ENCODE measurements at regions not wholly inside any gene's neighbourhood (a gene's known extent, or its start where the extent isn't known, plus 50 kb on each side); places are given as distances from the start of the nearest gene placed in this dataset.

DNA sequence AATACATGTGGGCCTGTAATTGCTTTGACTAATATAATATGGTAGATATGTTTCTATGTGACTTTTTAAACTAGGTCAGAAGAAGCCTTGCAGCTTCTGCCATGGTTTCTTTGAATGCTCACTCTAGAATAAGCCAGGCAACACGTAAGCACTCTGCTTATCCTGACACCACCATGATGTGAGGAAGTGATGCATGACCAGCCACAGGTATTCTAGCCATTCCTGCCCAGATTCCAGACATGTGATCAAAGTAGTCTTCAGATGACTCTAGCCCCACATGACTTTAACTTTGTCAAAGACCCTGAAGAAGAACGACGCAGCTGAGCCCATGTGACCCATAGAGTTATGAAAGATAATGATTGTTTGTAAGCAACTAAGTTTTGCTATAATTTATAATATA is 276.1 kb upstream of the NCAM1 start:
- no CpG with 5 or more reads among the region's 3 CpGs for WGBS, 2 donors (ENCODE audit: extremely low coverage in 2 of 2, insufficient read length in 2 of 2, insufficient replicate concordance in 1 of 2)

DNA sequence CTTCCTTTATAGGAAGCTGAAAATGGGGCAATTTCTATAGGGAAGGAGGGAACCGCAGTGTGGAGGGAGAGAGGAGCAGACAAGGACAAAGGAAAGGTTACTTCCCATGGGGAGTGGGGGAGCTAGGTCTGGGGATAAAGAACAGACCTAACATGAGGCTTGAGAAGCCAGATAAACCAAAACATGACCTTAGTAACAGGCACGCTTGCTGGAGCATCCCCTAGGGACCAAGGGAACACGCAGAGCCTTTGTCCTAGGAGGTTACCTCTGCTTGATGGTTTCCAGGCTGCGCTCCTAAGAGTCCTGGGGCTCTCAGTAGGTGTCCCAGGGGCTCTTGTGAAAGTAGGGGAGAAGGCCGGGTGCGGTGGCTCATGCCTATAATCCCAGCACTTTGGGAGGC is 271.4 kb upstream of the NCAM1 start:
- Histone ChIP-seq H2BK15ac (ENCODE audit: low read length) (no peak overlapping the region), H2BK12ac (ENCODE audit: low read length) (no peak overlapping the region), H4K91ac (ENCODE audit: low read depth, low read length, poor library complexity) (no peak overlapping the region), H3K79me1 (ENCODE audit: low read depth, low read length) (no peaks in the 10 kb centered on the region), H2BK5ac (ENCODE audit: low read length) (no peak overlapping the region), H3K27ac (replicated peaks; ENCODE audit: low read length) (no peak overlapping the region), H4K8ac (ENCODE audit: low read depth, low read length) (no peak overlapping the region), H3K27me3 (ENCODE audit: control insufficient read depth in 3 of 3, insufficient read depth in 3 of 3, low read depth in 1 of 3, low read length in 3 of 3) (no peaks in the 10 kb centered on the region), H3K36me3 (replicated peaks in 1 of 2; ENCODE audit: control insufficient read depth in 2 of 2, insufficient read depth in 2 of 2, low read length in 2 of 2) (no peaks in the 10 kb centered on the region), H3K4me3 (ENCODE audit: low read length in 2 of 2) (no peak overlapping the region), H3K4ac (ENCODE audit: low read length) (no peak overlapping the region), H3K4me1 (ENCODE audit: control insufficient read depth in 2 of 2, insufficient read depth in 1 of 2, low read depth in 1 of 2, low read length in 2 of 2) (peaks cover 0 to 3% of the 10 kb centered on the region in 2 donors), H2AK5ac (ENCODE audit: low read depth, low read length) (no peak overlapping the region), H3K14ac (ENCODE audit: low read length) (no peak overlapping the region), H3K18ac (ENCODE audit: low read length) (no peak overlapping the region), H2BK120ac (ENCODE audit: low read depth, low read length) (no peak overlapping the region), H3K23ac (ENCODE audit: low read depth, low read length, poor library complexity) (no peak overlapping the region), H2AFZ (ENCODE audit: low read length) (no peak overlapping the region), H3K9me3 (replicated peaks in 1 of 2; ENCODE audit: control insufficient read depth in 2 of 2, insufficient read depth in 1 of 2, low read depth in 1 of 2, low read length in 2 of 2) (no peaks in the 10 kb centered on the region), H3K4me2 (ENCODE audit: insufficient read depth, low read length, poor library complexity, severe bottlenecking) (no peak overlapping the region), H3K9ac (ENCODE audit: low read depth, low read length, poor library complexity) (no peak overlapping the region)
- no CpG with 5 or more reads among the region's 6 CpGs for WGBS, 2 donors (ENCODE audit: extremely low coverage in 2 of 2, insufficient read length in 2 of 2, insufficient replicate concordance in 1 of 2)
- no peak for DNase-seq (ENCODE audit: low spot score)

More for the DNA sequence above, 276.1 kb upstream of the NCAM1 start:
- Histone ChIP-seq H3K79me1 (ENCODE audit: low read depth, low read length) (no peaks in the 10 kb centered on the region), H4K91ac (ENCODE audit: low read depth, low read length, poor library complexity) (no peak overlapping the region), H3K27me3 (ENCODE audit: control insufficient read depth in 3 of 3, insufficient read depth in 3 of 3, low read depth in 1 of 3, low read length in 3 of 3) (no peaks in the 10 kb centered on the region), H4K8ac (ENCODE audit: low read depth, low read length) (no peak overlapping the region), H2AK5ac (ENCODE audit: low read depth, low read length) (no peak overlapping the region), H2BK120ac (ENCODE audit: low read depth, low read length) (no peak overlapping the region), H3K36me3 (replicated peaks in 1 of 2; ENCODE audit: control insufficient read depth in 2 of 2, insufficient read depth in 2 of 2, low read length in 2 of 2) (no peaks in the 10 kb centered on the region), H3K4me3 (ENCODE audit: low read length in 2 of 2) (no peak overlapping the region), H3K4me2 (ENCODE audit: insufficient read depth, low read length, poor library complexity, severe bottlenecking) (no peak overlapping the region), H3K9me3 (replicated peaks in 1 of 2; ENCODE audit: control insufficient read depth in 2 of 2, insufficient read depth in 1 of 2, low read depth in 1 of 2, low read length in 2 of 2) (no peaks in the 10 kb centered on the region), H3K4ac (ENCODE audit: low read length) (no peak overlapping the region), H2AFZ (ENCODE audit: low read length) (no peak overlapping the region), H3K27ac (replicated peaks; ENCODE audit: low read length) (no peak overlapping the region), H3K9ac (ENCODE audit: low read depth, low read length, poor library complexity) (no peak overlapping the region), H2BK12ac (ENCODE audit: low read length) (no peak overlapping the region), H3K23ac (ENCODE audit: low read depth, low read length, poor library complexity) (no peak overlapping the region), H3K4me1 (ENCODE audit: control insufficient read depth in 2 of 2, insufficient read depth in 1 of 2, low read depth in 1 of 2, low read length in 2 of 2) (peaks cover 0 to 3% of the 10 kb centered on the region in 2 donors), H2BK15ac (ENCODE audit: low read length) (no peak overlapping the region), H3K14ac (ENCODE audit: low read length) (no peak overlapping the region), H3K18ac (ENCODE audit: low read length) (no peak overlapping the region), H2BK5ac (ENCODE audit: low read length) (no peak overlapping the region)
- DNase-seq (ENCODE audit: low spot score): no peak

DNA sequence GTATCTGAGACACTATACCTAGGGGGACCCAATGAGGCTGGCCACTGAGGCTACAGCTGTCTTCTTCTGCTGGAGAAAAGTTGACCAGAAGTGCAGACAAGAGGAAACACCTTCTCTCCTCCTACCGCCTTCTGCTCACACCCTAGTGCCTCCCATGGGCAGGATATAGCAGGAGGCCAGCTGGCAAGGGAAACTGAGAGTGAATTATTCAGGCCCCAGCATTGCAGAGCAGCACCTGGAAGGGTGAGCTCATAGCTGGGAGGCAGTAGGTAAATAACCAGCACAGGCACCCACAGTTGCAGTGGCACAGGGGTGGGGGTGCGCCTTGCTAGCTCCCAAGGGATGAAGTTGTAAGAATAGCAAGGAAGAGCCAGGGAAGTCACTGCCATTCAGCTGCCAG is 267.4 kb upstream of the NCAM1 start:
- no peak overlapping the region for H4K8ac ChIP-seq (ENCODE audit: low read depth, low read length)
- no peak overlapping the region for H2BK15ac ChIP-seq (ENCODE audit: low read length)
- H3K79me1 ChIP-seq (ENCODE audit: low read depth, low read length): no peaks in the 10 kb centered on the region
- H2BK5ac ChIP-seq (ENCODE audit: low read length): peak overlapping the region; percentile 3
- H3K27ac ChIP-seq (replicated peaks; ENCODE audit: low read length): no peak overlapping the region
- WGBS, 2 donors (ENCODE audit: extremely low coverage in 2 of 2, insufficient read length in 2 of 2, insufficient replicate concordance in 1 of 2): no CpG with 5 or more reads among the region's 2 CpGs
- H3K23ac ChIP-seq (ENCODE audit: low read depth, low read length, poor library complexity): no peak overlapping the region
- no peak overlapping the region for H2AFZ ChIP-seq (ENCODE audit: low read length)
- H3K27me3 ChIP-seq (ENCODE audit: control insufficient read depth in 3 of 3, insufficient read depth in 3 of 3, low read depth in 1 of 3, low read length in 3 of 3): no peaks in the 10 kb centered on the region
- DNase-seq (ENCODE audit: low spot score): no peak
- H3K4me1 ChIP-seq (ENCODE audit: control insufficient read depth in 2 of 2, insufficient read depth in 1 of 2, low read depth in 1 of 2, low read length in 2 of 2): peaks cover 0 to 23% of the 10 kb centered on the region in 2 donors
- H3K9me3 ChIP-seq (replicated peaks in 1 of 2; ENCODE audit: control insufficient read depth in 2 of 2, insufficient read depth in 1 of 2, low read depth in 1 of 2, low read length in 2 of 2): no peaks in the 10 kb centered on the region
- no peak overlapping the region for H3K4ac ChIP-seq (ENCODE audit: low read length)
- no peak overlapping the region for H2BK12ac ChIP-seq (ENCODE audit: low read length)
- H3K14ac ChIP-seq (ENCODE audit: low read length): no peak overlapping the region
- H3K18ac ChIP-seq (ENCODE audit: low read length): no peak overlapping the region
- no peak overlapping the region for H4K91ac ChIP-seq (ENCODE audit: low read depth, low read length, poor library complexity)
- H3K9ac ChIP-seq (ENCODE audit: low read depth, low read length, poor library complexity): no peak overlapping the region
- H2AK5ac ChIP-seq (ENCODE audit: low read depth, low read length): peak overlapping the region; percentile 3
- H3K36me3 ChIP-seq (replicated peaks in 1 of 2; ENCODE audit: control insufficient read depth in 2 of 2, insufficient read depth in 2 of 2, low read length in 2 of 2): no peaks in the 10 kb centered on the region
- H3K4me2 ChIP-seq (ENCODE audit: insufficient read depth, low read length, poor library complexity, severe bottlenecking): no peak overlapping the region
- H3K4me3 ChIP-seq (ENCODE audit: low read length in 2 of 2): no peak overlapping the region
- no peak overlapping the region for H2BK120ac ChIP-seq (ENCODE audit: low read depth, low read length)

DNA sequence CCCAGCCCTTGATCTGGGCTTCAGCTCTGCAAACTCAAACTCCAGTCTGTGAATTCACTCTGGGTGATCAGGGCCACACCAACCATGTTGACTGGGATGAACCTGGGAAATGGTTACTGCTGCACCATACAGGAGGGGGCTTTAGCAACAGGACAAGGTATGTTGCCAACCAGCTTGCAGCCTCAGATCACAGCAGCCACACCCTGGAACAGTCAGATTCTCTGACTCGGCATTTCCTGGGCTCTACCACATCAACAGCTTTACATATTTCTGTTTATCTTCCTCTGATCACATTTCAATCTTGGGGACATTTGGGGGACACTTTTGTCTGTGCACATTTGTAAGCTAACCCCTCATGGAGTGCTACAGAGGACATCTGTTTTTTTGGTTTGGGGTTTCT is 267.0 kb upstream of the NCAM1 start:
- no peak overlapping the region for H3K4me2 ChIP-seq (ENCODE audit: insufficient read depth, low read length, poor library complexity, severe bottlenecking)
- peaks cover 0 to 24% of the 10 kb centered on the region in 2 donors for H3K4me1 ChIP-seq (ENCODE audit: control insufficient read depth in 2 of 2, insufficient read depth in 1 of 2, low read depth in 1 of 2, low read length in 2 of 2)
- H4K8ac ChIP-seq (ENCODE audit: low read depth, low read length): no peak overlapping the region
- H3K18ac ChIP-seq (ENCODE audit: low read length): no peak overlapping the region
- H2BK120ac ChIP-seq (ENCODE audit: low read depth, low read length): no peak overlapping the region
- H3K79me1 ChIP-seq (ENCODE audit: low read depth, low read length): no peaks in the 10 kb centered on the region
- H3K23ac ChIP-seq (ENCODE audit: low read depth, low read length, poor library complexity): no peak overlapping the region
- H3K9me3 ChIP-seq (replicated peaks in 1 of 2; ENCODE audit: control insufficient read depth in 2 of 2, insufficient read depth in 1 of 2, low read depth in 1 of 2, low read length in 2 of 2): no peaks in the 10 kb centered on the region
- no peak overlapping the region for H3K14ac ChIP-seq (ENCODE audit: low read length)
- H2AFZ ChIP-seq (ENCODE audit: low read length): no peak overlapping the region
- H3K9ac ChIP-seq (ENCODE audit: low read depth, low read length, poor library complexity): no peak overlapping the region
- no peaks in the 10 kb centered on the region for H3K36me3 ChIP-seq (replicated peaks in 1 of 2; ENCODE audit: control insufficient read depth in 2 of 2, insufficient read depth in 2 of 2, low read length in 2 of 2)
- no peak overlapping the region for H3K4me3 ChIP-seq (ENCODE audit: low read length in 2 of 2)
- H4K91ac ChIP-seq (ENCODE audit: low read depth, low read length, poor library complexity): no peak overlapping the region
- peak overlapping the region; percentile 3 for H2AK5ac ChIP-seq (ENCODE audit: low read depth, low read length)
- no peak overlapping the region for H2BK12ac ChIP-seq (ENCODE audit: low read length)
- no peak overlapping the region for H3K4ac ChIP-seq (ENCODE audit: low read length)
- no peak overlapping the region for H3K27ac ChIP-seq (replicated peaks; ENCODE audit: low read length)
- WGBS, 2 donors (ENCODE audit: extremely low coverage in 2 of 2, insufficient read length in 2 of 2, insufficient replicate concordance in 1 of 2): no CpG with 5 or more reads among the region's 1 CpG
- no peak overlapping the region for H2BK5ac ChIP-seq (ENCODE audit: low read length)
- DNase-seq (ENCODE audit: low spot score): no peak
- H3K27me3 ChIP-seq (ENCODE audit: control insufficient read depth in 3 of 3, insufficient read depth in 3 of 3, low read depth in 1 of 3, low read length in 3 of 3): no peaks in the 10 kb centered on the region
- no peak overlapping the region for H2BK15ac ChIP-seq (ENCODE audit: low read length)

Measured in neuronal stem cell (in vitro differentiated cells).